ENCODE measurements at regions not wholly inside any gene's neighbourhood (a gene's known extent, or its start where the extent isn't known, plus 50 kb on each side); places are given as distances from the start of the nearest gene placed in this dataset.

DNA sequence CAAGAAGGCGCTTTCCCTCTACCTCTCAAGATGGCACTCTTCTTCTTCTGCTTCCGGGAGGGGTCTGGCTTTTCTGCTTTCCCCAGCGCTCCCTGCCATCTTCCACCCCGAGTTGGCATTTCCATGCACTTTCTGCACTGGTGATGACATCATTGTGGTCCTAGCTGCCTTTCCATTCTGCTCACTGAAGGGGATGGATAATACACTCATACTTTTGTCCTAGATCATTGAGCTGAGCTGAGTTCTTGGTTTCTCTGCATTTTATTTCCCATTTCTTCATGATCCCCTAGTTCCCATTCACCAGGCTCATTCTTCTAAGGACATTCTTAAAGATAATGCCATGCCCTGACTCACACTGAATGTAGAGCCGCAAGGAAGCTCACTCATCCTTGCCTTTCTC lies 96.7 kb downstream of the EDN1 start:
- Histone ChIP-seq H3K79me2 (replicated peaks; ENCODE audit: insufficient read depth, low read length) (no peaks in the 10 kb centered on the region), H3K4me3 (ENCODE audit: low read length) (no peak overlapping the region), H3K9me2 (ENCODE audit: insufficient read depth, low read length) (no peaks in the 10 kb centered on the region), H2AFZ (ENCODE audit: low read depth, low read length) (no peak overlapping the region), H3K27ac (ENCODE audit: low read length) (no peak overlapping the region), H3K27me3 (ENCODE audit: insufficient read depth, low read depth, low read length) (no peaks in the 10 kb centered on the region), H3K4me2 (ENCODE audit: low read length) (no peak overlapping the region), H4K20me1 (ENCODE audit: insufficient read depth) (no peaks in the 10 kb centered on the region), H3K9me3 (ENCODE audit: low read length) (no peaks in the 10 kb centered on the region), H3K9ac (ENCODE audit: low read length) (no peak overlapping the region), H3K36me3 (ENCODE audit: insufficient read depth, low read length) (no peaks in the 10 kb centered on the region), H3F3A (ENCODE audit: insufficient read depth, low read length, poor library complexity, severe bottlenecking) (no peaks in the 10 kb centered on the region)
- TF ChIP-seq EP300 (conservative IDR thresholded peaks at IDR 0.05; ENCODE audit: poor library complexity, severe bottlenecking) = no peak
- TF ChIP-seq RAD21 (conservative IDR thresholded peaks at IDR 0.05) = no peak
- TF ChIP-seq CTCF (IDR thresholded peaks at IDR 0.05; ENCODE audit: poor library complexity, severe bottlenecking) = no peak
- TF ChIP-seq MXI1 (conservative IDR thresholded peaks at IDR 0.05; ENCODE audit: poor library complexity, severe bottlenecking) = no peak
- TF ChIP-seq, protein P1, sequence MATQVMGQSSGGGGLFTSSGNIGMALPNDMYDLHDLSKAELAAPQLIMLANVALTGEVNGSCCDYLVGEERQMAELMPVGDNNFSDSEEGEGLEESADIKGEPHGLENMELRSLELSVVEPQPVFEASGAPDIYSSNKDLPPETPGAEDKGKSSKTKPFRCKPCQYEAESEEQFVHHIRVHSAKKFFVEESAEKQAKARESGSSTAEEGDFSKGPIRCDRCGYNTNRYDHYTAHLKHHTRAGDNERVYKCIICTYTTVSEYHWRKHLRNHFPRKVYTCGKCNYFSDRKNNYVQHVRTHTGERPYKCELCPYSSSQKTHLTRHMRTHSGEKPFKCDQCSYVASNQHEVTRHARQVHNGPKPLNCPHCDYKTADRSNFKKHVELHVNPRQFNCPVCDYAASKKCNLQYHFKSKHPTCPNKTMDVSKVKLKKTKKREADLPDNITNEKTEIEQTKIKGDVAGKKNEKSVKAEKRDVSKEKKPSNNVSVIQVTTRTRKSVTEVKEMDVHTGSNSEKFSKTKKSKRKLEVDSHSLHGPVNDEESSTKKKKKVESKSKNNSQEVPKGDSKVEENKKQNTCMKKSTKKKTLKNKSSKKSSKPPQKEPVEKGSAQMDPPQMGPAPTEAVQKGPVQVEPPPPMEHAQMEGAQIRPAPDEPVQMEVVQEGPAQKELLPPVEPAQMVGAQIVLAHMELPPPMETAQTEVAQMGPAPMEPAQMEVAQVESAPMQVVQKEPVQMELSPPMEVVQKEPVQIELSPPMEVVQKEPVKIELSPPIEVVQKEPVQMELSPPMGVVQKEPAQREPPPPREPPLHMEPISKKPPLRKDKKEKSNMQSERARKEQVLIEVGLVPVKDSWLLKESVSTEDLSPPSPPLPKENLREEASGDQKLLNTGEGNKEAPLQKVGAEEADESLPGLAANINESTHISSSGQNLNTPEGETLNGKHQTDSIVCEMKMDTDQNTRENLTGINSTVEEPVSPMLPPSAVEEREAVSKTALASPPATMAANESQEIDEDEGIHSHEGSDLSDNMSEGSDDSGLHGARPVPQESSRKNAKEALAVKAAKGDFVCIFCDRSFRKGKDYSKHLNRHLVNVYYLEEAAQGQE (IDR thresholded peaks at IDR 0.05; ENCODE audit: borderline replicate concordance) = no peak
- TF ChIP-seq TAF1 (IDR thresholded peaks at IDR 0.05; ENCODE audit: low read depth) = no peak
- TF ChIP-seq POLR2AphosphoS5 (IDR thresholded peaks at IDR 0.05) = no peak
- no peak for TF ChIP-seq EZH2 (IDR thresholded peaks at IDR 0.05; ENCODE audit: borderline replicate concordance, insufficient read depth, low read length, poor library complexity, severe bottlenecking)
- no peak for TF ChIP-seq SMC3 (conservative IDR thresholded peaks at IDR 0.05; ENCODE audit: poor library complexity)

GRCh38 chr6:12391472-12391871 lies 101.3 kb downstream of the EDN1 start:
- Histone ChIP-seq H3F3A (ENCODE audit: insufficient read depth, low read length, poor library complexity, severe bottlenecking) (no peaks in the 10 kb centered on the region), H3K9me2 (ENCODE audit: insufficient read depth, low read length) (no peaks in the 10 kb centered on the region), H2AFZ (ENCODE audit: low read depth, low read length) (no peak overlapping the region), H3K9ac (ENCODE audit: low read length) (no peak overlapping the region), H4K20me1 (ENCODE audit: insufficient read depth) (no peaks in the 10 kb centered on the region), H3K4me3 (ENCODE audit: low read length) (no peak overlapping the region), H3K27ac (ENCODE audit: low read length) (no peak overlapping the region), H3K36me3 (ENCODE audit: insufficient read depth, low read length) (no peaks in the 10 kb centered on the region), H3K4me2 (ENCODE audit: low read length) (no peak overlapping the region), H3K9me3 (ENCODE audit: low read length) (no peaks in the 10 kb centered on the region), H3K79me2 (replicated peaks; ENCODE audit: insufficient read depth, low read length) (no peaks in the 10 kb centered on the region), H3K27me3 (ENCODE audit: insufficient read depth, low read depth, low read length) (no peaks in the 10 kb centered on the region)
- TF ChIP-seq MXI1 (conservative IDR thresholded peaks at IDR 0.05; ENCODE audit: poor library complexity, severe bottlenecking) (no peak), CTCF (IDR thresholded peaks at IDR 0.05; ENCODE audit: poor library complexity, severe bottlenecking) (no peak), RAD21 (conservative IDR thresholded peaks at IDR 0.05) (no peak), EZH2 (IDR thresholded peaks at IDR 0.05; ENCODE audit: borderline replicate concordance, insufficient read depth, low read length, poor library complexity, severe bottlenecking) (no peak), EP300 (conservative IDR thresholded peaks at IDR 0.05; ENCODE audit: poor library complexity, severe bottlenecking) (no peak), POLR2AphosphoS5 (IDR thresholded peaks at IDR 0.05) (no peak), TAF1 (IDR thresholded peaks at IDR 0.05; ENCODE audit: low read depth) (no peak), SMC3 (conservative IDR thresholded peaks at IDR 0.05; ENCODE audit: poor library complexity) (no peak)
- TF ChIP-seq, protein P1 (IDR thresholded peaks at IDR 0.05; ENCODE audit: borderline replicate concordance) = no peak
